ENCODE measurements at regions not wholly inside any gene's neighbourhood (a gene's known extent, or its start where the extent isn't known, plus 50 kb on each side); places are given as distances from the start of the nearest gene placed in this dataset.

DNA sequence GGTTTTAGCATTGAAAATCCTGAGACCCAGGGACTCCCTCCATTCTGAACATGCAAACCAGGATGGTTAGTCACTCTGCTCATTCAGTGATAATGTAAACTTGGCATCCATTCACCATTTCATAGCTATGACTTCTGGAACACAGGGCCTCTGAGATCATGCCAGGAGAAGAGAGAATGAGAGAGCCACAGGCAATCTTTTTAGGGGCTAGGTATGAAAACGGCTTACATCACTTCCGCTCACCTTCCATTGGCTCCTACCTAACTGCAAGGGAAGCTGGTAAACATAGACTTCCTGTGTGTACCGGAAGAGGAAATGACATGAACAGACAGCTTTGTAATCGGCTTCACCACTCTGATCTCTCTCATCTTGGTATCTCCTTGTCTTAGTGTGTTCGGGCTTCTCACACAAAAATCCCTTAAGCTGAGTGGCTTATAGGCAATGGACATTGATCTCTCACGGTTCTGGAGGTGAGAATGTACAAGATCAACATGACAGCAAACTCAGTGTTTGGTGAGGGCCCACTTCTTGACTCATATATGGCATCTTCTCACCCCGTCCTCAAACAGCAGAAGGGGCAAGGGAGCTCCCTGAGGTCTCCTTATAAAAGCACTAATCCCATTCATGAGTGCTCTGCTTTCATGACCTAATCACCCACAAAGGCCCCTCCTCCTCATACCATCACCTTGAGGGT is 465.9 kb upstream of the TBX3 start:
- Histone ChIP-seq H3K27ac (no peak overlapping the region), H3K36me3 (no peaks in the 10 kb centered on the region), H3K4me1 (no peaks in the 10 kb centered on the region), H3K9me3 (no peaks in the 10 kb centered on the region), H3K4me3 (no peak overlapping the region), H3K27me3 (no peaks in the 10 kb centered on the region)
- no peak for DNase-seq
- ATAC-seq: no peak
- TF ChIP-seq, protein P1, sequence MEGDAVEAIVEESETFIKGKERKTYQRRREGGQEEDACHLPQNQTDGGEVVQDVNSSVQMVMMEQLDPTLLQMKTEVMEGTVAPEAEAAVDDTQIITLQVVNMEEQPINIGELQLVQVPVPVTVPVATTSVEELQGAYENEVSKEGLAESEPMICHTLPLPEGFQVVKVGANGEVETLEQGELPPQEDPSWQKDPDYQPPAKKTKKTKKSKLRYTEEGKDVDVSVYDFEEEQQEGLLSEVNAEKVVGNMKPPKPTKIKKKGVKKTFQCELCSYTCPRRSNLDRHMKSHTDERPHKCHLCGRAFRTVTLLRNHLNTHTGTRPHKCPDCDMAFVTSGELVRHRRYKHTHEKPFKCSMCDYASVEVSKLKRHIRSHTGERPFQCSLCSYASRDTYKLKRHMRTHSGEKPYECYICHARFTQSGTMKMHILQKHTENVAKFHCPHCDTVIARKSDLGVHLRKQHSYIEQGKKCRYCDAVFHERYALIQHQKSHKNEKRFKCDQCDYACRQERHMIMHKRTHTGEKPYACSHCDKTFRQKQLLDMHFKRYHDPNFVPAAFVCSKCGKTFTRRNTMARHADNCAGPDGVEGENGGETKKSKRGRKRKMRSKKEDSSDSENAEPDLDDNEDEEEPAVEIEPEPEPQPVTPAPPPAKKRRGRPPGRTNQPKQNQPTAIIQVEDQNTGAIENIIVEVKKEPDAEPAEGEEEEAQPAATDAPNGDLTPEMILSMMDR (IDR thresholded peaks at IDR 0.05): no peak
- intact Hi-C loops (cut with DNase I): no loop called here

DNA sequence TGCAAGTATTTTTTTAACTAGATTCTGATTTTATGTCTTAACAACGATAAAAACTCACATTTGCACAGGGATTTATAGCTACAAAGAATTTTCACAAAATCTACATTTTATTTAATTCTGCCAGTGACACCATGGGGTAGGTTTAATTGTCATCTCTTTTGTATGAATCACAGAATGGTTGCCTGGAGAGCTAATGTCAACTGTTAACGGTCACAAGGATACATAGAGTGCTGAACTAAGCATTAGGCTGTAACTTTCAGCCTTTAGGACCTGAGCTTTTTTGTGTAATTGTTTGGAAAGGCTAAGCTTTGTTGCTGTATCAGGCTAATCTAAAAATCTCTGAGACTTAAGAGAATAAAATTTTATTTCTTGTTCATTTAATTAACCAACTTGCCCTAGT is 465.3 kb upstream of the TBX3 start:
- H3K9me3 ChIP-seq: no peaks in the 10 kb centered on the region
- H3K27me3 ChIP-seq: no peaks in the 10 kb centered on the region
- TF ChIP-seq, protein P1 (IDR thresholded peaks at IDR 0.05): no peak
- DNase-seq (no peak), ATAC-seq (no peak)
- no peak overlapping the region for H3K27ac ChIP-seq
- H3K4me1 ChIP-seq: no peaks in the 10 kb centered on the region
- intact Hi-C loops (cut with DNase I): no loop called here
- no peak overlapping the region for H3K4me3 ChIP-seq
- no peaks in the 10 kb centered on the region for H3K36me3 ChIP-seq

DNA sequence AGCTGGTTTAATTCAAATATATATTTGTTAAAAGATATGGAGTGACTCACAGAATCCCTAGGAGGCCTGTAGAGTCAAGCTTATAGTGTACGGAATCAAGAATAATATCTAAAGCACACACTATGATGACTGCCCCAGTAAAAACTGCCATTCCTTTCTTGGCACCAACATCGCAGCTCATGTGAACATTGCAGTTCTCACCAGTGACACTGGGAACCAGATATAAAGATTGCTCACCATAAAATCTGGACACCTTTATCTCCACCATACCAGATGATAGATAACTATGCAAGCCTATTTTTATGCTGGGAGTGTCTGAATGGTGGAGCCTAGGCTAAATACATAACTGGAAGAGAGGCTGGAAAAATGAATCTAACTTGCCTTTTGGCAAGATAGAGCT is 463.9 kb upstream of the TBX3 start:
- no peaks in the 10 kb centered on the region for H3K9me3 ChIP-seq
- H3K4me1 ChIP-seq: no peaks in the 10 kb centered on the region
- DNase-seq (no peak), ATAC-seq (no peak)
- TF ChIP-seq, protein P1 (IDR thresholded peaks at IDR 0.05): no peak
- intact Hi-C loops (cut with DNase I): no loop called here
- H3K27ac ChIP-seq: no peak overlapping the region
- no peaks in the 10 kb centered on the region for H3K36me3 ChIP-seq
- H3K27me3 ChIP-seq: no peaks in the 10 kb centered on the region
- H3K4me3 ChIP-seq: no peak overlapping the region

DNA sequence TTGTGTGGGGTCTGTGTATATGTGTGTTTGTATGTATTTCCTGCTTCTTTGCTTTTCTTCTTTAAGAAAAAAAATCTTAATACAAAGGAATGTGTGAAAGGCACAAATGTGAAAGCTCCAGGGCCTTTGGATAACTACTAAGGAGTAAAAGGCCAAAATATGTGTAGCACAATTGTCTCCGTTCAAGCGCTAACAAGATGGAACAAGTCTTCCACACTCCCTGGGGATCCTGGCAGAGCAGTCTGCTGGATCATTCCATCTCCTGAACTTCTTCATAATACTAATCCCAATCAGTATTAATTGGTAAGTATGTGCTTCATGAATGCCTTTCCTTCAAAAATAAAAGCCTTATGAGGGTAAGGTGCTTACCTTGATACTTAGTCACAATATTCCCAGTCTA is 462.5 kb upstream of the TBX3 start:
- no peak for DNase-seq
- intact Hi-C loops (cut with DNase I): no loop called here

DNA sequence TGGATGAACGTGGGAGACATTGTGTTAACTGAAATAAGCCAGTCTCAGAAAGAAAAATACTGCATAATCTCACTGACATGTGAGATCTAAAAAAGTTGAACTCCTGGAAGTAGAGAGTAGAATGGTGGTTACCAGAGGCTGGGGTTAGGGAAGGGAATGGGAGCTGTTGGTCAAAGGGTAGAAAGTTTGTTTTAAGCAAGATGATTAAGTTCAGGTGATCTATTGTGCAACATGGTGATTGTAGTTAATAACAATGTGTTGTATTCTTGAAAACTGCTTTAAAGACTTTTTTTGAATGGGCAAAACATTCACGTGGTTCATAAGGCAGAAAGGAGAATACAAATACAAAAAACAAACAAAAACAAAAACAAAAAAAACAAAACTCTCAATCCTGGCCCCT is 460.4 kb upstream of the TBX3 start:
- Histone ChIP-seq H3K9me3 (no peaks in the 10 kb centered on the region), H3K36me3 (no peaks in the 10 kb centered on the region), H3K27ac (no peak overlapping the region), H3K4me1 (no peaks in the 10 kb centered on the region), H3K27me3 (no peaks in the 10 kb centered on the region), H3K4me3 (no peak overlapping the region)
- intact Hi-C loops (cut with DNase I): no loop called here
- DNase-seq: no peak
- ATAC-seq: no peak
- TF ChIP-seq, protein P1 (IDR thresholded peaks at IDR 0.05): no peak

More for the DNA sequence above, 462.5 kb upstream of the TBX3 start:
- no peaks in the 10 kb centered on the region for H3K9me3 ChIP-seq
- no peaks in the 10 kb centered on the region for H3K4me1 ChIP-seq
- TF ChIP-seq, protein P1 (IDR thresholded peaks at IDR 0.05): no peak
- H3K27me3 ChIP-seq: no peaks in the 10 kb centered on the region
- no peak for ATAC-seq
- H3K36me3 ChIP-seq: no peaks in the 10 kb centered on the region
- H3K27ac ChIP-seq: no peak overlapping the region
- no peak overlapping the region for H3K4me3 ChIP-seq
